ENCODE measurements at regions not wholly inside any gene's neighbourhood (a gene's known extent, or its start where the extent isn't known, plus 50 kb on each side); places are given as distances from the start of the nearest gene placed in this dataset.

- ATAC-seq (no peak), FAIRE-seq (no peak), DNase-seq (ENCODE audit: low read depth, low spot score) (no peak)
- intact Hi-C loops (cut with micrococcal nuclease; ENCODE audit: unreplicated experiment) (no loop called here), in situ Hi-C loops (cut with MboI) (no loop called here)
- Histone ChIP-seq H3K4me3 (no peak overlapping the region), H3K79me2 (ENCODE audit: control insufficient read depth, insufficient read depth, low read length) (no peaks in the 10 kb centered on the region), H3K27me3 (replicated peaks in 1 of 2; ENCODE audit: control insufficient read depth in 2 of 2, insufficient read depth in 2 of 2, low read length in 1 of 2) (no peaks in the 10 kb centered on the region), H3K4me1 (ENCODE audit: control insufficient read depth, insufficient read depth, low read length) (no peaks in the 10 kb centered on the region), H4K20me1 (ENCODE audit: control insufficient read depth, insufficient read depth) (no peaks in the 10 kb centered on the region), H3K9ac (ENCODE audit: control insufficient read depth, insufficient read depth, low read length) (no peak overlapping the region), H3K9me3 (replicated peaks; ENCODE audit: control insufficient read depth, insufficient read depth, low read length) (no peaks in the 10 kb centered on the region), H3K27ac (ENCODE audit: control insufficient read depth, insufficient read depth) (no peak overlapping the region), H2AFZ (ENCODE audit: control insufficient read depth, low read depth, low read length) (no peak overlapping the region), H3K36me3 (ENCODE audit: control insufficient read depth in 2 of 2, insufficient read depth in 2 of 2, low read length in 1 of 2) (no peaks in the 10 kb centered on the region), H3K4me2 (ENCODE audit: control insufficient read depth, insufficient read depth) (no peak overlapping the region)
- BruUV-seq (replicated peaks), result no TSS peak
- ChIA-PET RAD21 (ENCODE audit: unreplicated experiment) (no interaction called here), CTCF (interaction anchor here (1.0 kb wide), 1 partner anchor 236 kb away, joined by 3 read pairs; no protein-coding TSS in a partner anchor), SMC1A (ENCODE audit: uncharacterized antibody, unreplicated experiment) (interaction anchor here (1.0 kb wide), 1 partner anchor 84 kb away, joined by 3 read pairs; no protein-coding TSS in a partner anchor), POLR2A (no interaction called here)
- 13% methylated on average over 4 of the region's 4 CpGs for WGBS (ENCODE audit: insufficient coverage, insufficient replicate concordance, low lambda C conversion rate, missing lambda C conversion rate)
- TF ChIP-seq CUX1 (IDR thresholded peaks at IDR 0.05; ENCODE audit: insufficient replicate concordance, low read depth, low read length), result no peak
- no peak for TF ChIP-seq RCOR1 (conservative IDR thresholded peaks at IDR 0.05; ENCODE audit: low read depth, low read length)
These were observed 1116.0 kb upstream of the SEMA6A start for GRCh38 chr5:117690612-117691011.

- no TSS peak for BruUV-seq (replicated peaks)
- Histone ChIP-seq H3K9me3 (replicated peaks; ENCODE audit: control insufficient read depth, insufficient read depth, low read length) (no peaks in the 10 kb centered on the region), H2AFZ (ENCODE audit: control insufficient read depth, low read depth, low read length) (no peak overlapping the region), H3K4me1 (ENCODE audit: control insufficient read depth, insufficient read depth, low read length) (no peaks in the 10 kb centered on the region; the same call in 1 of the 2 replicates), H3K27me3 (replicated peaks in 1 of 2; ENCODE audit: control insufficient read depth in 2 of 2, insufficient read depth in 2 of 2, low read length in 1 of 2) (no peaks in the 10 kb centered on the region; a peak in 1 of 4 replicates), H3K79me2 (ENCODE audit: control insufficient read depth, insufficient read depth, low read length) (no peaks in the 10 kb centered on the region), H4K20me1 (ENCODE audit: control insufficient read depth, insufficient read depth) (no peaks in the 10 kb centered on the region), H3K9ac (ENCODE audit: control insufficient read depth, insufficient read depth, low read length) (no peak overlapping the region), H3K4me2 (ENCODE audit: control insufficient read depth, insufficient read depth) (no peak overlapping the region), H3K27ac (ENCODE audit: control insufficient read depth, insufficient read depth) (no peak overlapping the region), H3K4me3 (no peak overlapping the region), H3K36me3 (ENCODE audit: control insufficient read depth in 2 of 2, insufficient read depth in 2 of 2, low read length in 1 of 2) (no peaks in the 10 kb centered on the region)
- FAIRE-seq (no peak), DNase-seq (ENCODE audit: low read depth, low spot score) (no peak), ATAC-seq (no peak)
- intact Hi-C loops (cut with micrococcal nuclease; ENCODE audit: unreplicated experiment), result no loop called here
- RAD21 ChIA-PET (ENCODE audit: unreplicated experiment), result no interaction called here
- in situ Hi-C loops (cut with MboI), result no loop called here
- POLR2A ChIA-PET, result no interaction called here
- CTCF ChIA-PET, result no interaction called here
- SMC1A ChIA-PET (ENCODE audit: uncharacterized antibody, unreplicated experiment), result no interaction called here
- 21% methylated on average over 3 of the region's 3 CpGs for WGBS (ENCODE audit: insufficient coverage, insufficient replicate concordance, low lambda C conversion rate, missing lambda C conversion rate)
- TF ChIP-seq, protein P1, sequence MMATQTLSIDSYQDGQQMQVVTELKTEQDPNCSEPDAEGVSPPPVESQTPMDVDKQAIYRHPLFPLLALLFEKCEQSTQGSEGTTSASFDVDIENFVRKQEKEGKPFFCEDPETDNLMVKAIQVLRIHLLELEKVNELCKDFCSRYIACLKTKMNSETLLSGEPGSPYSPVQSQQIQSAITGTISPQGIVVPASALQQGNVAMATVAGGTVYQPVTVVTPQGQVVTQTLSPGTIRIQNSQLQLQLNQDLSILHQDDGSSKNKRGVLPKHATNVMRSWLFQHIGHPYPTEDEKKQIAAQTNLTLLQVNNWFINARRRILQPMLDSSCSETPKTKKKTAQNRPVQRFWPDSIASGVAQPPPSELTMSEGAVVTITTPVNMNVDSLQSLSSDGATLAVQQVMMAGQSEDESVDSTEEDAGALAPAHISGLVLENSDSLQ (IDR thresholded peaks at IDR 0.05), result no peak
- TF ChIP-seq NFYB (IDR thresholded peaks at IDR 0.05; ENCODE audit: insufficient read depth, low read depth, low read length) (no peak), POLR2AphosphoS5 (IDR thresholded peaks at IDR 0.05; ENCODE audit: low read length) (no peak), IKZF1 (conservative IDR thresholded peaks at IDR 0.05) (no peak), RCOR1 (conservative IDR thresholded peaks at IDR 0.05; ENCODE audit: low read depth, low read length) (no peak)
- TF ChIP-seq, protein P2, sequence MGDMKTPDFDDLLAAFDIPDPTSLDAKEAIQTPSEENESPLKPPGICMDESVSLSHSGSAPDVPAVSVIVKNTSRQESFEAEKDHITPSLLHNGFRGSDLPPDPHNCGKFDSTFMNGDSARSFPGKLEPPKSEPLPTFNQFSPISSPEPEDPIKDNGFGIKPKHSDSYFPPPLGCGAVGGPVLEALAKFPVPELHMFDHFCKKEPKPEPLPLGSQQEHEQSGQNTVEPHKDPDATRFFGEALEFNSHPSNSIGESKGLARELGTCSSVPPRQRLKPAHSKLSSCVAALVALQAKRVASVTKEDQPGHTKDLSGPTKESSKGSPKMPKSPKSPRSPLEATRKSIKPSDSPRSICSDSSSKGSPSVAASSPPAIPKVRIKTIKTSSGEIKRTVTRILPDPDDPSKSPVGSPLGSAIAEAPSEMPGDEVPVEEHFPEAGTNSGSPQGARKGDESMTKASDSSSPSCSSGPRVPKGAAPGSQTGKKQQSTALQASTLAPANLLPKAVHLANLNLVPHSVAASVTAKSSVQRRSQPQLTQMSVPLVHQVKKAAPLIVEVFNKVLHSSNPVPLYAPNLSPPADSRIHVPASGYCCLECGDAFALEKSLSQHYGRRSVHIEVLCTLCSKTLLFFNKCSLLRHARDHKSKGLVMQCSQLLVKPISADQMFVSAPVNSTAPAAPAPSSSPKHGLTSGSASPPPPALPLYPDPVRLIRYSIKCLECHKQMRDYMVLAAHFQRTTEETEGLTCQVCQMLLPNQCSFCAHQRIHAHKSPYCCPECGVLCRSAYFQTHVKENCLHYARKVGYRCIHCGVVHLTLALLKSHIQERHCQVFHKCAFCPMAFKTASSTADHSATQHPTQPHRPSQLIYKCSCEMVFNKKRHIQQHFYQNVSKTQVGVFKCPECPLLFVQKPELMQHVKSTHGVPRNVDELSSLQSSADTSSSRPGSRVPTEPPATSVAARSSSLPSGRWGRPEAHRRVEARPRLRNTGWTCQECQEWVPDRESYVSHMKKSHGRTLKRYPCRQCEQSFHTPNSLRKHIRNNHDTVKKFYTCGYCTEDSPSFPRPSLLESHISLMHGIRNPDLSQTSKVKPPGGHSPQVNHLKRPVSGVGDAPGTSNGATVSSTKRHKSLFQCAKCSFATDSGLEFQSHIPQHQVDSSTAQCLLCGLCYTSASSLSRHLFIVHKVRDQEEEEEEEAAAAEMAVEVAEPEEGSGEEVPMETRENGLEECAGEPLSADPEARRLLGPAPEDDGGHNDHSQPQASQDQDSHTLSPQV (IDR thresholded peaks at IDR 0.05), result no peak
These were observed 1112.3 kb upstream of the SEMA6A start for GRCh38 chr5:117686926-117687325.

Measured in GM12878 (cell line).